ENCODE measurements at regions not wholly inside any gene's neighbourhood (a gene's known extent, or its start where the extent isn't known, plus 50 kb on each side); places are given as distances from the start of the nearest gene placed in this dataset.

DNA sequence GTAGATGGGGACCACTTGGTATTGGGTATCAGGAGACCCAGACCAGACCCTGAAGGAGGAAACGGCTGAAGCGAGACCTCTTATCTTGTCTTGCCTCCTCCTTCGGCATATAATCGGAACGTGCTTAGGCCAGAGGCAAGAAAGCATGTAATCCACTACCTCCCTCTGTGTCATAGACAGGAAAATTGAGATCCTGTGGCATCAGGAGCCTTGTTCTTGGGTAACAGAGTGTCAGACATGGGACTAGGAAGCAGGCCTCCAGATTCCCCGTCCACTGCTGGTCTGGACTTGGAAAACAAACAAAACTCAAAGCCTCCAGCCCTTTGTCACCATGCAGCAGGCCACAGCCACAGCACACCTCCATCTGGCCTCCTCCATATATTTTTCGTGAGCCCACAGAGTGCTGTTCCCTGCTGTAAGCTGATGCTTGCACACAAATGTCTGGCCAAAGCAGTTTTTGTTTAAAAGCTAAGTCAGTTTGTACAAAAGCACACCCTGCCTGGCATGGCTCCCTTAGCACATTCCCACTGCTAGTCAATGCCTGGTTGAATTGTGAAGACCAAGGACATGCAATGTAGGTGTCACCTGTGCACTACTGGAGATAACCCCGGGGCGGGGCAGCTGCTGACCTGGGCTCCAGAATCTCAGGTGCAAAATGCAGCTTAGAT is 510.9 kb downstream of the RPS24 start:
- TF ChIP-seq, protein P1, sequence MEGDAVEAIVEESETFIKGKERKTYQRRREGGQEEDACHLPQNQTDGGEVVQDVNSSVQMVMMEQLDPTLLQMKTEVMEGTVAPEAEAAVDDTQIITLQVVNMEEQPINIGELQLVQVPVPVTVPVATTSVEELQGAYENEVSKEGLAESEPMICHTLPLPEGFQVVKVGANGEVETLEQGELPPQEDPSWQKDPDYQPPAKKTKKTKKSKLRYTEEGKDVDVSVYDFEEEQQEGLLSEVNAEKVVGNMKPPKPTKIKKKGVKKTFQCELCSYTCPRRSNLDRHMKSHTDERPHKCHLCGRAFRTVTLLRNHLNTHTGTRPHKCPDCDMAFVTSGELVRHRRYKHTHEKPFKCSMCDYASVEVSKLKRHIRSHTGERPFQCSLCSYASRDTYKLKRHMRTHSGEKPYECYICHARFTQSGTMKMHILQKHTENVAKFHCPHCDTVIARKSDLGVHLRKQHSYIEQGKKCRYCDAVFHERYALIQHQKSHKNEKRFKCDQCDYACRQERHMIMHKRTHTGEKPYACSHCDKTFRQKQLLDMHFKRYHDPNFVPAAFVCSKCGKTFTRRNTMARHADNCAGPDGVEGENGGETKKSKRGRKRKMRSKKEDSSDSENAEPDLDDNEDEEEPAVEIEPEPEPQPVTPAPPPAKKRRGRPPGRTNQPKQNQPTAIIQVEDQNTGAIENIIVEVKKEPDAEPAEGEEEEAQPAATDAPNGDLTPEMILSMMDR (conservative IDR thresholded peaks at IDR 0.05; ENCODE audit: low read depth, low read length), result no peak
- TF ChIP-seq EZH2 (IDR thresholded peaks at IDR 0.05; ENCODE audit: borderline replicate concordance, low read depth, low read length, poor library complexity, severe bottlenecking), result no peak
